Suprapubic skin (tissue), 3 donors: ENCODE measurements at regions not wholly inside any gene's neighbourhood (a gene's known extent, or its start where the extent isn't known, plus 50 kb on each side); places are given as distances from the start of the nearest gene placed in this dataset.

ENCODE experiments used
- CTCF ChIP-seq, 2 donors: fragments of 200-600 bp in 1 of 2; fragments of 450-650 bp in 1 of 2; sonication (generic) in 1 of 2; IDR thresholded peaks; one replicate each; pipeline ENCODE4 v1.5.1; 2016 to 2019; ENCODE audit warnings: antibody characterized with exemption in 2 of 2, mild to moderate bottlenecking in 1 of 2, moderate library complexity in 1 of 2
- POLR2A ChIP-seq, 2 donors: fragments of 450-650 bp; IDR thresholded peaks; one replicate each; pipeline ENCODE4 v1.6.1; 2017; ENCODE audit warnings: antibody characterized with exemption in 2 of 2, mild to moderate bottlenecking in 2 of 2, moderate library complexity in 2 of 2

DNA sequence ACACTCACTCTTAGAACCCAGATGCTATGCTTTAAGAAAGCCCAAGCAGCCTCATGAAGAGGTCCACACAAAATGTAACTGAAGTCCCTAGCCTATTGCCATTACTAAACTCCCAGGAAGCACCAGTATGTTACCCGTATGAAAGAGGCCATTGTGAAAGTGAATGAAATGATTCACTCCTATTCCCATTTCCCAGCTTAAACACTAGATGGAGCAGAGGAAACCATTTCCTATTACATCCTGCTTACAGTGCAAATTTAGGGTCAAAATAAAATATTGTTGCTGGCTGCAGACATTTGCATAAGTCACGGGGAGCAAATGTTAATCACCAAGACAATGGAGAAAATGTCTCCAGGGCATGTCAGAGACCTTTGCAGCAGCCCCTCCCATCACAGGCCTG lies 989.7 kb upstream of the CRIM1 start:
- TF ChIP-seq CTCF (IDR thresholded peaks at IDR 0.05): no peak
- no peak for TF ChIP-seq POLR2A (IDR thresholded peaks at IDR 0.05)
